ENCODE measurements at regions not wholly inside any gene's neighbourhood (a gene's known extent, or its start where the extent isn't known, plus 50 kb on each side); places are given as distances from the start of the nearest gene placed in this dataset.

GRCh38 chr2:239557516-239557915 is 156.7 kb upstream of the HDAC4 start:
- Histone ChIP-seq H3K27me3 (peaks cover 7% of the 10 kb centered on the region), H3K36me3 (no peaks in the 10 kb centered on the region)
- no peak for DNase-seq

GRCh38 chr2:239555571-239555905 is 154.7 kb upstream of the HDAC4 start:
- 33 to 70% methylated on average over 1 to 6 of the region's 6 CpGs for WGBS, 2 donors (ENCODE audit: low coverage in 1 of 2)
- Histone ChIP-seq H3K27me3 (peaks cover 7% of the 10 kb centered on the region), H3K4me1 (no peaks in the 10 kb centered on the region), H3K9me3 (no peaks in the 10 kb centered on the region), H3K4me3 (no peak overlapping the region), H3K36me3 (no peaks in the 10 kb centered on the region), H3K27ac (no peak overlapping the region)
- DNase-seq, result no peak
- intact Hi-C loops (cut with DNase I; ENCODE audit: low total_unique reads), result no loop called here
- TF ChIP-seq POLR2A (IDR thresholded peaks at IDR 0.05) (no peak), EP300 (IDR thresholded peaks at IDR 0.05; ENCODE audit: low read depth) (no peak), POLR2AphosphoS5 (IDR thresholded peaks at IDR 0.05) (no peak), CTCF (IDR thresholded peaks at IDR 0.05) (no peak)
- in situ Hi-C loops (cut with MboI; ENCODE audit: low pct_ligation_motif_present in 1 of 4, low pct_unique_long_range_greater_than_20kb in 1 of 4, low sequenced_read_pairs in 3 of 4), result no loop called here

More at GRCh38 chr2:239557516-239557915, 156.7 kb upstream of the HDAC4 start:
- Histone ChIP-seq H3K9me3 (no peaks in the 10 kb centered on the region), H3K4me1 (no peaks in the 10 kb centered on the region), H3K27ac (no peak overlapping the region), H3K4me3 (no peak overlapping the region)
- in situ Hi-C loops (cut with MboI; ENCODE audit: low pct_ligation_motif_present in 1 of 4, low pct_unique_long_range_greater_than_20kb in 1 of 4, low sequenced_read_pairs in 3 of 4) (no loop called here), intact Hi-C loops (cut with DNase I; ENCODE audit: low total_unique reads) (no loop called here)
- 47 to 49% methylated on average over 5 of the region's 5 CpGs for WGBS, 2 donors (ENCODE audit: low coverage in 1 of 2)
- no peak for TF ChIP-seq POLR2A (IDR thresholded peaks at IDR 0.05)
- no peak for TF ChIP-seq POLR2AphosphoS5 (IDR thresholded peaks at IDR 0.05)
- TF ChIP-seq CTCF (IDR thresholded peaks at IDR 0.05), result no peak
- no peak for TF ChIP-seq EP300 (IDR thresholded peaks at IDR 0.05; ENCODE audit: low read depth)

GRCh38 chr2:239554766-239555570 is 154.1 kb upstream of the HDAC4 start:
- in situ Hi-C loops (cut with MboI; ENCODE audit: low pct_ligation_motif_present in 1 of 4, low pct_unique_long_range_greater_than_20kb in 1 of 4, low sequenced_read_pairs in 3 of 4), result no loop called here
- 60 to 85% methylated on average over 2 to 8 of the region's 8 CpGs for WGBS, 2 donors (ENCODE audit: low coverage in 1 of 2)
- H3K9me3 ChIP-seq, result no peaks in the 10 kb centered on the region
- no peaks in the 10 kb centered on the region for H3K4me1 ChIP-seq
- DNase-seq, result no peak
- H3K4me3 ChIP-seq, result no peak overlapping the region
- TF ChIP-seq EP300 (IDR thresholded peaks at IDR 0.05; ENCODE audit: low read depth) (no peak), POLR2A (IDR thresholded peaks at IDR 0.05) (no peak), POLR2AphosphoS5 (IDR thresholded peaks at IDR 0.05) (no peak), CTCF (IDR thresholded peaks at IDR 0.05) (no peak)
- intact Hi-C loops (cut with DNase I; ENCODE audit: low total_unique reads), result no loop called here
- no peak overlapping the region for H3K27ac ChIP-seq
- H3K36me3 ChIP-seq, result no peaks in the 10 kb centered on the region
- peaks cover 7% of the 10 kb centered on the region for H3K27me3 ChIP-seq

GRCh38 chr2:239553376-239554000 is 152.7 kb upstream of the HDAC4 start:
- Histone ChIP-seq H3K4me3 (no peak overlapping the region), H3K27me3 (peaks cover 7% of the 10 kb centered on the region), H3K27ac (no peak overlapping the region), H3K4me1 (no peaks in the 10 kb centered on the region), H3K36me3 (no peaks in the 10 kb centered on the region), H3K9me3 (no peaks in the 10 kb centered on the region)
- DNase-seq, result no peak
- intact Hi-C loops (cut with DNase I; ENCODE audit: low total_unique reads), result no loop called here
- TF ChIP-seq EP300 (IDR thresholded peaks at IDR 0.05; ENCODE audit: low read depth), result no peak
- TF ChIP-seq CTCF (IDR thresholded peaks at IDR 0.05), result no peak
- no peak for TF ChIP-seq POLR2AphosphoS5 (IDR thresholded peaks at IDR 0.05)
- no peak for TF ChIP-seq POLR2A (IDR thresholded peaks at IDR 0.05)
- in situ Hi-C loops (cut with MboI; ENCODE audit: low pct_ligation_motif_present in 1 of 4, low pct_unique_long_range_greater_than_20kb in 1 of 4, low sequenced_read_pairs in 3 of 4), result no loop called here
- WGBS, 2 donors (ENCODE audit: low coverage in 1 of 2), result 81 to 84% methylated on average over 3 to 13 of the region's 13 CpGs
